ENCODE measurements at regions not wholly inside any gene's neighbourhood (a gene's known extent, or its start where the extent isn't known, plus 50 kb on each side); places are given as distances from the start of the nearest gene placed in this dataset.

DNA sequence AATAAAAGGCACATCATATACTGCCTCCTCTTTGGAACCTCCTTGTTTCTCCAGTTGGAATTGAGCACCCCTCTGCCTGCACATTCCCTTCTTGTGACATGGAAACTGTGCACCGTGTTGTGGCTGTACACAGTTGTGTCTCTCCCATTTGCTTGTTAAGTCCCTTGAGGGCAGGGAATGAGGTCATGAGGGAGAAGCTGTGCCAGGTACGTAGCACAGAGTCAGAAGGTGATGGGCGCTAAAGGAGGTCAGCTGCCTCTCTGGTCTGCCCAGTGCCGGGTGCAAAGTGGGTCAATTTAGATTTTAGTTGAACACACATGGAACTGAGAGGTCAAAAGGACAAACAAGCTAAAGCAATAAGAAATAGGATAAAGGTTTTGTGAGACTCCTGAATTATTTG lies 124.4 kb downstream of the FAM43A start:
- H3K4me3 ChIP-seq (ENCODE audit: low read length): no peak overlapping the region
- no peak for DNase-seq (ENCODE audit: low read depth)
- TF ChIP-seq, protein P1, sequence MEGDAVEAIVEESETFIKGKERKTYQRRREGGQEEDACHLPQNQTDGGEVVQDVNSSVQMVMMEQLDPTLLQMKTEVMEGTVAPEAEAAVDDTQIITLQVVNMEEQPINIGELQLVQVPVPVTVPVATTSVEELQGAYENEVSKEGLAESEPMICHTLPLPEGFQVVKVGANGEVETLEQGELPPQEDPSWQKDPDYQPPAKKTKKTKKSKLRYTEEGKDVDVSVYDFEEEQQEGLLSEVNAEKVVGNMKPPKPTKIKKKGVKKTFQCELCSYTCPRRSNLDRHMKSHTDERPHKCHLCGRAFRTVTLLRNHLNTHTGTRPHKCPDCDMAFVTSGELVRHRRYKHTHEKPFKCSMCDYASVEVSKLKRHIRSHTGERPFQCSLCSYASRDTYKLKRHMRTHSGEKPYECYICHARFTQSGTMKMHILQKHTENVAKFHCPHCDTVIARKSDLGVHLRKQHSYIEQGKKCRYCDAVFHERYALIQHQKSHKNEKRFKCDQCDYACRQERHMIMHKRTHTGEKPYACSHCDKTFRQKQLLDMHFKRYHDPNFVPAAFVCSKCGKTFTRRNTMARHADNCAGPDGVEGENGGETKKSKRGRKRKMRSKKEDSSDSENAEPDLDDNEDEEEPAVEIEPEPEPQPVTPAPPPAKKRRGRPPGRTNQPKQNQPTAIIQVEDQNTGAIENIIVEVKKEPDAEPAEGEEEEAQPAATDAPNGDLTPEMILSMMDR (conservative IDR thresholded peaks at IDR 0.05; ENCODE audit: low read length): no peak

DNA sequence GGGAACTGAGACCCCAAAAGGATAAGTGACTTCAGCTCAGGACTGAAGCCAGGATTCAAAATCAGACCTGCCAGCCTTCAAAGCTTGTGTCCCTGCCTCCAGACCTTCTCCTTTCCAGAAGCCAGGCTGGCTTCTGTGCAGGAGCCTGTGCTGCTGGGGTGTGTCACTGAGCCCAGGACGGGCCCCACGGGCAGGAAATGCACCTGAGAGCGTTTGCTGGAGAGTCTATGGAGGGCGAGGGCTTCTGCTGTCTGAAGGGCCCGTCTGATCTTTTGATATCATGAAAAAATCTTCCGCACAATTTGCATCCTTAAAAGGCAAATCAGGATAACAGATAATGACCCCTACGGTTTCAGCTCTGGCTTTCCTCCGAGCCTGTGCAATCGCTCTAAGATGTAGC lies 125.4 kb downstream of the FAM43A start:
- H3K4me3 ChIP-seq (ENCODE audit: low read length): no peak overlapping the region
- TF ChIP-seq, protein P1 (conservative IDR thresholded peaks at IDR 0.05; ENCODE audit: low read length): no peak
- no peak for DNase-seq (ENCODE audit: low read depth)

DNA sequence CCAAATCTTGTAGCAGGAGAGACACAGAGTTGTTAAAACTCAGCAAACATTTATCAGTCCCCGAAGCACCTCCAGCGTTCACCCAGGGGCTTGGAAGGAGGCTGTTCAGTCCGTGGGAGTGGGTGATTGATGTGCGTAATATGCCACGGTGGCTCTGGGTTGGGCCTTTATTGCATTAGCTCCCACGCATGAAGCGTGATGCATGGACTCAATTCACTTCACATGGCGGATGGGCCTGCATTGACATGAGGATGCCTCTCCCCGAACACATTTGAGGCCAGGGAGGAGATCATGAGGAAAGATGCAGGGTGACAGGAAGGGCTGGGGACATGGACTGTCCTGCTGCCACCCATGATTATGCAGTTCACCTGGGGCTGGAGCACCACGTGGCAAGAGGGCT lies 126.5 kb downstream of the FAM43A start:
- no peak for DNase-seq (ENCODE audit: low read depth)
- no peak overlapping the region for H3K4me3 ChIP-seq (ENCODE audit: low read length)
- TF ChIP-seq, protein P1 (conservative IDR thresholded peaks at IDR 0.05; ENCODE audit: low read length): no peak

DNA sequence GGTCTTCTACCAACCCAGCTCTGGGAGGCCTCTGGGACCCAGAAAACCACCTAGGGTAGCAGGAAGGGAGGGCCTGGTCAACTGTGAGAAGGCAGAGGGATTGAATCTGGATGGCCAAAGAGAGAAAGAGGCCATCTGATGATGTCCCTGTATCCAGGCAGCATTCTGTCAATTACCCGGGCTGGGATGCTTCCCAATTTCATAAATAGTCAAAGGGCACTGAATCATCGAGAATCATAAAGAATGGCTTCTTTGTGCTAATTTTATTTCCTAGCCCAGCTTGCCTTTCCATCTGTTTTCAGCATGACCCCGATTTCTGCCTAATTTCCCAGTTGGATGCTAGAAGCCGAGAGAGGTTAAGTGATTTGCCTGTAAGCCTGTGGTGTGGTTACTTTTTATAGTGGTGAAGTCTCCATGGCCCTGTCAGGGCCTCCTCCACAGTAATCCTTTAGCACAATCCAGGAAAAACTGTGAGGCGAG lies 129.2 kb downstream of the FAM43A start:
- DNase-seq (ENCODE audit: low read depth): peak; percentile 7
- TF ChIP-seq, protein P1 (conservative IDR thresholded peaks at IDR 0.05; ENCODE audit: low read length): no peak

DNA sequence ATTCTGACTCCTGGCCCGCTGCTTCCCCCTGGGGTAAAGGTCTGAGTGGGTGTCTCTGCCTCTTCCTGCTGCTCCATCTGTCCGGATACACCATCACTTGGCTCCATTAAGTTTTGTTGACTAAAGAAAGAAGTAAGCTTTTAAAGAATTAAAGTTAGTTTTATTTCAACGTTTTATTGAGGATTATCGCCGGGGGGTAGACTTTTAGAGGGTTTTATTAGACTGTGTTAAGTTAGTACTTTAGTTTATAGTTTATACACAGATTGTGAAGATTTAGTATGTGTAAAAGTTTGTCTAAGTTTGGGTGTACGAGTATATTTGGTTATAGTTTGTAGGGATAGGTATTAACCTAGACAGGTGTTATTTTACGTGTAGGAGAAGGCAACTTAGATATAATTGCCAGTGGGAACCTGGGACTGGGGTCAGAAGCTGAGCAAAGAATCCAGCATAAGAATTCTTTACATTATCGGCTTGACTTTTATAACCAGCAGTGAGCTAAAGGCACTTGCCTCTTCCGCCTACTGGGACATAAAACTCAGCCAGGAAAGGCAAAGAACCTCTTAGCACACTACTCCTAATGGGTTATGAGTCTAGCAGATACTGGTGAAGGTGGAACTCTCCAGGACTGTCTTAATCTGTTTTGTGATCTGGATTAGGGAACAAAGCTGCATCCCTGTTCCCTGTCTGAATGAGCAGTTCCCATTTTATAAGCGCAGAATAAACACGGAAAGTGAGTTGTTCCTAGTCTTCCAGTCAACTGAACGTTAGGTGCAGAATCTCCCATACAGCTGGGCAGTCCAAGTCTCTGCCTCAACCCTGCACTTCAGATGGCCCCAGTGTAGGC lies 131.3 kb downstream of the FAM43A start:
- no peak for DNase-seq (ENCODE audit: low read depth)
- TF ChIP-seq, protein P1 (conservative IDR thresholded peaks at IDR 0.05; ENCODE audit: low read length): no peak
- no peak overlapping the region for H3K4me3 ChIP-seq (ENCODE audit: low read length)

More for the DNA sequence above, 129.2 kb downstream of the FAM43A start:
- no peak overlapping the region for H3K4me3 ChIP-seq (ENCODE audit: low read length)

DNA sequence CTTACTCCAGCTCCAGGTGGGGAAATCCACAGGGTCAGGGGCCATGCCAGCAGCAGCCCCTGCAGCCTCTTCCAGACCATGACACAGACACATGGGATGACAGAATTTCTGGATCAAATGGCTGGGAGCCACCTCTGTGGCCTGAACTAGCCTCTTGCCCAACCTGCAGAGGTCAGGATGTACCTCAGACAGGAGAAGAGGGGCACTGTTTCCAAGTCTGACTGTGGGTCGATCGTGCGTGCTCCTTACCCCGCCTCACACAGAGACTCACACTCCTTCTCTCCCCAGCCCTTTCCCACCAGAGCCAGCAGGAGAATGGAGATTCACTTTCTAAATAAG lies 131.9 kb downstream of the FAM43A start:
- TF ChIP-seq, protein P1 (conservative IDR thresholded peaks at IDR 0.05; ENCODE audit: low read length): no peak
- no peak overlapping the region for H3K4me3 ChIP-seq (ENCODE audit: low read length)

DNA sequence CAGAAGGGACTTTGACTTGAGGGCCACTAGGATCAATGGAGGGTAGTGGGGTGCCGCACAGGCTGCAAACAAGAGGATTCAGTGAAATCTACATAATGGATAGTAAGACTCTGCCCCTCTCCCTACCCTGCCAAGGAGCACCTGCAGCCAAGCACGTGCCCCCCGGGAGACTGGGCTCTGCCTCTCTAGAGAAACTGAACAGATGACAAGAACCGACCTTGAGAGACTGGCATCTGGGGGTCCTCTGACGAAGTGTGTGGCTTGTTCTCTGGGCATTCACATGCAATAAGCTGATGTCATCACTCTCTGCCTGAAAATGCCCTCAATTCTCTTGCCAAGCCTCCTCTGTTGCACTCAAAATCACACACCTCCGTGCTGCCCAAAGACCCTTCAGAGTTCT lies 132.3 kb downstream of the FAM43A start:
- H3K4me3 ChIP-seq (ENCODE audit: low read length): no peak overlapping the region
- TF ChIP-seq, protein P1 (conservative IDR thresholded peaks at IDR 0.05; ENCODE audit: low read length): no peak
- no peak for DNase-seq (ENCODE audit: low read depth)

More for the DNA sequence above, 131.9 kb downstream of the FAM43A start:
- no peak for DNase-seq (ENCODE audit: low read depth)
